ENCODE measurements at regions not wholly inside any gene's neighbourhood (a gene's known extent, or its start where the extent isn't known, plus 50 kb on each side); places are given as distances from the start of the nearest gene placed in this dataset.

GRCh38 chr13:21762512-21762911 lies 91.6 kb downstream of the FGF9 start:
- TF ChIP-seq CTCF (IDR thresholded peaks at IDR 0.05) (no peak), POLR2A (IDR thresholded peaks at IDR 0.05) (no peak)
- H3K9me3 ChIP-seq, result no peaks in the 10 kb centered on the region
- no peaks in the 10 kb centered on the region for H3K27me3 ChIP-seq
- H3K36me3 ChIP-seq (ENCODE audit: low read depth, missing control alignments), result no peaks in the 10 kb centered on the region
- H3K4me3 ChIP-seq, result no peak overlapping the region
- WGBS, 2 donors, result 93% methylated on average over 8 of the region's 8 CpGs
- intact Hi-C loops (cut with DNase I; ENCODE audit: low total_unique reads), result no loop called here
- no peak overlapping the region for H3K27ac ChIP-seq
- H3K4me1 ChIP-seq, result no peaks in the 10 kb centered on the region
- DNase-seq, result no peak

- H3K27me3 ChIP-seq, result no peaks in the 10 kb centered on the region
- no peak overlapping the region for H3K27ac ChIP-seq
- no peak for DNase-seq
- 89 to 92% methylated on average over 8 of the region's 8 CpGs for WGBS, 2 donors
- no peaks in the 10 kb centered on the region for H3K9me3 ChIP-seq
- no peak overlapping the region for H3K4me3 ChIP-seq
- intact Hi-C loops (cut with DNase I; ENCODE audit: low total_unique reads), result no loop called here
- TF ChIP-seq POLR2A (IDR thresholded peaks at IDR 0.05) (no peak), CTCF (IDR thresholded peaks at IDR 0.05) (no peak)
- H3K36me3 ChIP-seq (ENCODE audit: low read depth, missing control alignments), result no peaks in the 10 kb centered on the region
- no peaks in the 10 kb centered on the region for H3K4me1 ChIP-seq
Observed at GRCh38 chr13:21767032-21767431, 96.2 kb downstream of the FGF9 start.

GRCh38 chr13:21771075-21771474 lies 100.2 kb downstream of the FGF9 start:
- TF ChIP-seq CTCF (IDR thresholded peaks at IDR 0.05) (no peak), POLR2A (IDR thresholded peaks at IDR 0.05) (no peak)
- intact Hi-C loops (cut with DNase I; ENCODE audit: low total_unique reads), result no loop called here
- WGBS, 2 donors, result 77 to 91% methylated on average over 1 of the region's 1 CpG
- H3K4me3 ChIP-seq, result no peak overlapping the region
- no peaks in the 10 kb centered on the region for H3K27me3 ChIP-seq
- DNase-seq, result no peak
- no peak overlapping the region for H3K27ac ChIP-seq
- H3K9me3 ChIP-seq, result no peaks in the 10 kb centered on the region
- H3K4me1 ChIP-seq, result no peaks in the 10 kb centered on the region
- no peaks in the 10 kb centered on the region for H3K36me3 ChIP-seq (ENCODE audit: low read depth, missing control alignments)

- no peak for DNase-seq
- Histone ChIP-seq H3K27me3 (no peaks in the 10 kb centered on the region), H3K4me1 (no peaks in the 10 kb centered on the region), H3K36me3 (ENCODE audit: low read depth, missing control alignments) (no peaks in the 10 kb centered on the region), H3K9me3 (no peaks in the 10 kb centered on the region), H3K4me3 (no peak overlapping the region), H3K27ac (no peak overlapping the region)
- intact Hi-C loops (cut with DNase I; ENCODE audit: low total_unique reads), result no loop called here
- TF ChIP-seq CTCF (IDR thresholded peaks at IDR 0.05) (no peak), POLR2A (IDR thresholded peaks at IDR 0.05) (no peak)
- 75 to 81% methylated on average over 1 of the region's 1 CpG for WGBS, 2 donors
Observed at GRCh38 chr13:21777166-21777565, 106.3 kb downstream of the FGF9 start.

GRCh38 chr13:21777813-21778212 lies 106.9 kb downstream of the FGF9 start:
- 57 to 68% methylated on average over 3 of the region's 3 CpGs for WGBS, 2 donors
- TF ChIP-seq CTCF (IDR thresholded peaks at IDR 0.05), result no peak
- no peak for TF ChIP-seq POLR2A (IDR thresholded peaks at IDR 0.05)
- intact Hi-C loops (cut with DNase I; ENCODE audit: low total_unique reads), result no loop called here
- Histone ChIP-seq H3K9me3 (no peaks in the 10 kb centered on the region), H3K27ac (no peak overlapping the region), H3K4me3 (no peak overlapping the region), H3K27me3 (no peaks in the 10 kb centered on the region), H3K4me1 (no peaks in the 10 kb centered on the region), H3K36me3 (ENCODE audit: low read depth, missing control alignments) (no peaks in the 10 kb centered on the region)
- DNase-seq, result no peak

Measured in testis (tissue), 2 donors.